Osteocyte (in vitro differentiated cells): ENCODE measurements at regions not wholly inside any gene's neighbourhood (a gene's known extent, or its start where the extent isn't known, plus 50 kb on each side); places are given as distances from the start of the nearest gene placed in this dataset.

Experiments used
- DNase-seq: peaks from one replicate; pipeline ENCODE4 v3.0.0; 2021; ENCODE audit warnings: mixed read lengths; ENCODE audit not compliant: unreplicated experiment; ENCODE audit errors: extremely low spot score
- H3K27ac Mint-ChIP-seq: one replicate; pipeline ENCODE4 v1.8.0; 2021; ENCODE audit warnings: mild to moderate bottlenecking, mixed read lengths; ENCODE audit not compliant: unreplicated experiment
- H3K27me3 Mint-ChIP-seq: one replicate; pipeline ENCODE4 v1.8.0; 2021; ENCODE audit warnings: mixed read lengths; ENCODE audit not compliant: unreplicated experiment
- H3K36me3 Mint-ChIP-seq: one replicate; pipeline ENCODE4 v1.8.0; 2021; ENCODE audit warnings: mixed read lengths; ENCODE audit not compliant: unreplicated experiment
- H3K4me1 Mint-ChIP-seq: one replicate; pipeline ENCODE4 v1.8.0; 2021; ENCODE audit warnings: mixed read lengths; ENCODE audit not compliant: unreplicated experiment
- H3K4me3 Mint-ChIP-seq: one replicate; pipeline ENCODE4 v1.8.0; 2021; ENCODE audit warnings: mild to moderate bottlenecking, moderate library complexity, mixed read lengths; ENCODE audit not compliant: unreplicated experiment
- H3K9me3 Mint-ChIP-seq: one replicate; pipeline ENCODE4 v1.8.0; 2021; ENCODE audit warnings: mixed read lengths; ENCODE audit not compliant: unreplicated experiment
- TF ChIP-seq, protein P1 (sequence below): fragments of 200-600 bp; sonication (generic); IDR thresholded peaks from 2 replicates; pipeline ENCODE4 v1.5.0; 2021; ENCODE audit warnings: antibody characterized with exemption, mild to moderate bottlenecking, moderate library complexity

DNA sequence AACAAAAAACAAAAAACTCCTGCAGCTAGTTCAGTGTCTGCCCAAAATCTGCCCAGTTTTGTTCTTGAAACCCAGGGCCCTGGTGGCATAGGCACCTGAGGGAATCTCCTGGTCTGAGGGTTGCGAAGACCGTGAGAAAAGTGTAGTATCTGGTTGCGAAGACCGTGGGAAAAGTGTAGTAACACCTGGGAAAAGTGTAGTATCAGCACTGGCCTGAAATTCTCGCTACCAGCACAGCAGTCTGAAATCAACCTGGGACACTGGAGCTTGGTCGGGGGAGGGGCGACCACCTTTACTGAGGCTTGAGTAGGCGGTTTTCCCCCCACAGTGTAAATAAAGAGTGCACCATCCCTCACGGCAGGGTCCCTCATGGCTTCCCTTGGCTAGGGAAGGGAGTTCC lies 82.5 kb upstream of the SP4 start:
- TF ChIP-seq, protein P1, sequence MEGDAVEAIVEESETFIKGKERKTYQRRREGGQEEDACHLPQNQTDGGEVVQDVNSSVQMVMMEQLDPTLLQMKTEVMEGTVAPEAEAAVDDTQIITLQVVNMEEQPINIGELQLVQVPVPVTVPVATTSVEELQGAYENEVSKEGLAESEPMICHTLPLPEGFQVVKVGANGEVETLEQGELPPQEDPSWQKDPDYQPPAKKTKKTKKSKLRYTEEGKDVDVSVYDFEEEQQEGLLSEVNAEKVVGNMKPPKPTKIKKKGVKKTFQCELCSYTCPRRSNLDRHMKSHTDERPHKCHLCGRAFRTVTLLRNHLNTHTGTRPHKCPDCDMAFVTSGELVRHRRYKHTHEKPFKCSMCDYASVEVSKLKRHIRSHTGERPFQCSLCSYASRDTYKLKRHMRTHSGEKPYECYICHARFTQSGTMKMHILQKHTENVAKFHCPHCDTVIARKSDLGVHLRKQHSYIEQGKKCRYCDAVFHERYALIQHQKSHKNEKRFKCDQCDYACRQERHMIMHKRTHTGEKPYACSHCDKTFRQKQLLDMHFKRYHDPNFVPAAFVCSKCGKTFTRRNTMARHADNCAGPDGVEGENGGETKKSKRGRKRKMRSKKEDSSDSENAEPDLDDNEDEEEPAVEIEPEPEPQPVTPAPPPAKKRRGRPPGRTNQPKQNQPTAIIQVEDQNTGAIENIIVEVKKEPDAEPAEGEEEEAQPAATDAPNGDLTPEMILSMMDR: no peak
- Mint-ChIP-seq H3K27me3 (no peaks in the 10 kb centered on the region), H3K4me1 (no peaks in the 10 kb centered on the region), H3K4me3 (no peak overlapping the region), H3K36me3 (no peaks in the 10 kb centered on the region), H3K9me3 (peaks cover 8% of the 10 kb centered on the region), H3K27ac (no peak overlapping the region)
- DNase-seq: no peak

DNA sequence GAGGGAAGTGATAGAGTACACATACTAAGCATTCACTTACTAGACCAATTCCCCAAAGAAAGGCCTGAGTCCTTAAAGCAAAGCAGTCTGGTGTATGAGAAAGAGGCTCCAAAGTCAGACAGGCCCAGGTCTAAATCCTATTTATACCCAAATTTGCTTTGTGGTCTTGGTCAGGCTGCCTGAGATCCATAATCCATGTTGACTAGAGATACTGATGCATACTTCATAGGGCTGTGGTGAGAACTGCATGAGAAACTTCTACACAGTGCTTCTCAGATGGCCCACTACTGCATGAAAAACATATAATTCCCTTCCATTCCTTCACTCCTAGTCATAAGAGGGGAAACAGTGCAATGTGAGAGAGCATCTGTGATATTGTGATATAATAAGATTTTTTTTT lies 81.6 kb upstream of the SP4 start:
- peaks cover 4% of the 10 kb centered on the region for H3K9me3 Mint-ChIP-seq
- H3K27me3 Mint-ChIP-seq: no peaks in the 10 kb centered on the region
- no peak overlapping the region for H3K4me3 Mint-ChIP-seq
- no peaks in the 10 kb centered on the region for H3K4me1 Mint-ChIP-seq
- no peak for DNase-seq
- H3K36me3 Mint-ChIP-seq: no peaks in the 10 kb centered on the region
- H3K27ac Mint-ChIP-seq: no peak overlapping the region
- TF ChIP-seq, protein P1: no peak

DNA sequence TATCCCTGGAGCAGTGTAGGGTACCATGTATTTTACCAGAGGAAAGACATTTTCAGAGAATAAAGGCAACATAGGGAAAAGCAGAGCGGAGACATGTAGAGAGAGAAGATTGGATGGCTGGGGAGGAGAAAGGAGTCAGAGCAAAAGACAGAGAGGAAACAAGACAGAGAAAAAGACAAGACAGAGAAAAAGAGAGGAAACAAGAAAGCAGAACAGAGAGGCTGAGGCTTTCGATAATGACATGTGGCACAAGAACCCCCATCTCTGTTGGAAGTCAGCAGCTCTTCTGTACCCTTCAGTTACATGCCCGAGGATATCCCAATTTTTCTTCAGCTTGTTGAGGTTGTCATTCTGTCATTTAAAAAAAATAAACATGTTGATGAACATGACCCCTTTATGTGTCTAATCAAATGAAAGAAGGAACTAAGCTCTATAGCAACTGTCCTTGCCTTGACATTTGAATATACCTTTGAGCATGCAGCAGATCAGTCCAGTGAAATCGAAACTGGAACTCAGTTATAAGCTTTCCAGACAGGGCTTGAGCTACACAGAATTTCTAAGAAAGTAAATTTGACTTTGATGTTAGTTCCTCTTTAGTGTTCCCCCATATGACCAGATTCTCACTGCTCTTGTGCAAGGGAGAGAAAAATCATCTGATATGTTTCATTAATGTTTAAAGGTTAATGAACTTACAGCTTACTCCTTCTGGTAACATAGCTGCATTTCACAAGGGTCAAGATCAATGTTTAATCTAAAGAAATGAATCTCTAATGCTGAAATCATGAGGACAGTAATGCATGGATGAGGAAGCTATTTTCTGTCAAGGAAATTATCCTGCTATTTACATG lies 75.1 kb upstream of the SP4 start:
- TF ChIP-seq, protein P1: no peak
- Mint-ChIP-seq H3K27me3 (no peaks in the 10 kb centered on the region), H3K4me3 (no peak overlapping the region), H3K9me3 (peaks cover 4% of the 10 kb centered on the region), H3K4me1 (no peaks in the 10 kb centered on the region), H3K27ac (no peak overlapping the region), H3K36me3 (no peaks in the 10 kb centered on the region)
- no peak for DNase-seq

DNA sequence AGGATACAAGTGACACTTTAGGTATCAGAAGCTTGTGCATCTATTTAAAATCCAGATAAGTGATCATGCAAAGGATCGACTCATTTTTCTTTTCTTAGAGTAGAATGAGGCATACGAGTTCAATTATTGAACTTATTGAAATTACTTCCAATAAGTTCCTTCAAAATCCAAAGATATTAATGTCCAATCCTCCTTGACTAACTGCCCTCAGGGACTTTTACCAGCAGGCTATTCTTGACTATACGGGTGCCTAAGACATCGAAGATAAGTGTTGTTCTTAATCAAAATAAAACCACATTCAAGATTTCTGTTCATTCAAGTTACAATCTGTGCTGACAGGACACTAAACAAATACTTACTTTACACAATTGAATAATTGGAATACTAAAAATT lies 74.5 kb upstream of the SP4 start:
- no peak overlapping the region for H3K4me3 Mint-ChIP-seq
- DNase-seq: no peak
- H3K27ac Mint-ChIP-seq: no peak overlapping the region
- peaks cover 4% of the 10 kb centered on the region for H3K9me3 Mint-ChIP-seq
- TF ChIP-seq, protein P1: no peak
- no peaks in the 10 kb centered on the region for H3K4me1 Mint-ChIP-seq
- H3K36me3 Mint-ChIP-seq: no peaks in the 10 kb centered on the region
- no peaks in the 10 kb centered on the region for H3K27me3 Mint-ChIP-seq

DNA sequence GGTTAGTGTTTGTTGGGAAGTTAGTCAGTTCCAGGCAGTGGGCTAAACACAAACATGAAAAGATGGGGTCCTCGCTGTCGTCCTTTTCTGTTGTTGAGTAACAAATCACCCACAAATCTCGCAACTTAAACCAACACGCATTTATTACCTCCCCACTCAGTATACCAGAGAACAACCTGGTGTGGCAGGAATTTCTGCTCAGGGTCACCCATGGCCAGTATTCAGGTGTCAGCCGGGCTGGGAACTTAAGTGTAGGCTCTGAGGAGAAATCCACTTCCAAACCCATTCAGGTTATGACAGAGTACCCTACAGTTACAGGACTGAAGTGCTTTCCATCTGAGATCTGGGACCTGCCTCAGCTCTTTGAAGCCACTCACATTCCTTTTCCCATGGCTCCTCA lies 73.6 kb upstream of the SP4 start:
- H3K36me3 Mint-ChIP-seq: no peaks in the 10 kb centered on the region
- no peak for DNase-seq
- no peaks in the 10 kb centered on the region for H3K4me1 Mint-ChIP-seq
- no peak overlapping the region for H3K27ac Mint-ChIP-seq
- no peaks in the 10 kb centered on the region for H3K27me3 Mint-ChIP-seq
- H3K4me3 Mint-ChIP-seq: no peak overlapping the region
- peaks cover 4% of the 10 kb centered on the region for H3K9me3 Mint-ChIP-seq
- TF ChIP-seq, protein P1: no peak
